AG20443 (cell line): ENCODE measurements at regions not wholly inside any gene's neighbourhood (a gene's known extent, or its start where the extent isn't known, plus 50 kb on each side); places are given as distances from the start of the nearest gene placed in this dataset.

Experiments used
- DNase-seq: peaks from one replicate; pipeline ENCODE4 v3.0.0; 2012; ENCODE audit warnings: low spot score, mixed read lengths

DNA sequence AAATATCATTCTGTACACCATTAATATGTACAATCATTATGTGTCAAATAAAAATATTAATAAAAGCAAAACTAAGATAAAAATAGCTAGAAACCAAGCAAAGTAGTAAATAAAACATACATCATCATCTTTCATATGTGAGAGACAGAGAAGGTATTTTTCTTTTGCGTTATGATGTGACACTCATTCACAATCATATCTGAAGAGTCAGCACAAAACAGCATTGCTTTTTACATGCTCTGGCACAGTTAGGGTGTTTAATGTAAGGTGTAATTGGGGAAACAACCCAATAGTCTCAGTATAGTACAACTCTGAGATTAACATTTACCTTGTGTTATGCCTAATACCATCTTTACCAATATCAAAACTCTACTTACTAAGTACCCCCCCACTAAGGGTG is 376.6 kb downstream of the TMA16 start:
- DNase-seq: no peak

DNA sequence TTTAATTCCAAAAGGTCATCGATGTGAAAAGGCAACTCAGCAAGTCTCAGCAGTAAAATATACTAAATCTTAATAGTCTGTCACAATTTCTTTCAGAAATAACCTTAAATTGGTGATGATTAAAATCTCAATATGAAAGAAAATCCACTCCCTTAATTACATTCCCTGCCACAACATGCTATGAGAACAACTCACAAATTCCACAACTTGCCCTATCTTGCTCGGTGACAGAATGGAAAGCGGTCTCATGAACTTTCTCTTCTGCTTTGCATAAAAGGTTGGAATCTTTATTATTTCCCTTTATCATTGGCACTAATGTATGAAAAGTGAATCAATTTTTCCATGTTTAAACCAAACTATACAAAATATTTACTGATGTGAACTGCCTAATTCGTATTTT is 380.8 kb downstream of the TMA16 start:
- DNase-seq: no peak

DNA sequence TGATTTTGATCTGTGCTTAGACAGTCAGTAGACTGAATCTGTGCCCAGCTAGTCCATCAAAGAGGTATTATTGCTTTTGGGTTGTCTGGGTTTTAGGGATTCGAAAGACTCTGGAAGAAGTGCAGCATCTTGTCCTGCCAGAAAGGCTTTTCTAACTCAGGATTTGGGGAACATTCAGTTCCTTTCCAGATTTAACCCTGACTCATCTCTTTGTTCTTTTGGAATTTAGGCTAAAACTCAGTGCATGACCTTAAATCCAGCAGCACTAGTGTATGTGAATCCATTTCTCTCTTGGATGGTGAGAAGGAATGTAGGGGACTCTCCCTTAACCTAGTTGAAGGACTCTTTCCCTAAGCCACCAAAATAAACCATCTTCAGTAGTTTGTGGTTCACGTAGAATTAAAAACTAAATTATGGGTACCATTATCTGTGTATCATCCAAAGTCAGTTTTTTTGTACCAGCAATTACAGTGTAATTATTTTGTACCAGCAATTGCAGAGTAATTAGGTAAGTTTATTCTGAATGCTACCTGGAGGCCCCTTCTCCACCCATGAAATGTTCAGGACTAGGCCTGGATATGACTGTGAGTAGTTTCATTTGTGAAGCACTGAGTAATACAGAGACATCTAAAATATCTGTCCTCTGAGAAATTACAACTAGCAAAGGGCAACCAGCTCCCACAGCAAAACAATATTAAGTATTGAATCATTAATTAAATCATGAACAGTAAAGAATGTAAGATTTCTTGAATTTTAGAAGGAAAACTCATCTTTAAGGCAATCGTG is 384.0 kb downstream of the TMA16 start:
- no peak for DNase-seq

GRCh38 chr4:163892417-163892816 is 397.9 kb downstream of the TMA16 start:
- DNase-seq: no peak

DNA sequence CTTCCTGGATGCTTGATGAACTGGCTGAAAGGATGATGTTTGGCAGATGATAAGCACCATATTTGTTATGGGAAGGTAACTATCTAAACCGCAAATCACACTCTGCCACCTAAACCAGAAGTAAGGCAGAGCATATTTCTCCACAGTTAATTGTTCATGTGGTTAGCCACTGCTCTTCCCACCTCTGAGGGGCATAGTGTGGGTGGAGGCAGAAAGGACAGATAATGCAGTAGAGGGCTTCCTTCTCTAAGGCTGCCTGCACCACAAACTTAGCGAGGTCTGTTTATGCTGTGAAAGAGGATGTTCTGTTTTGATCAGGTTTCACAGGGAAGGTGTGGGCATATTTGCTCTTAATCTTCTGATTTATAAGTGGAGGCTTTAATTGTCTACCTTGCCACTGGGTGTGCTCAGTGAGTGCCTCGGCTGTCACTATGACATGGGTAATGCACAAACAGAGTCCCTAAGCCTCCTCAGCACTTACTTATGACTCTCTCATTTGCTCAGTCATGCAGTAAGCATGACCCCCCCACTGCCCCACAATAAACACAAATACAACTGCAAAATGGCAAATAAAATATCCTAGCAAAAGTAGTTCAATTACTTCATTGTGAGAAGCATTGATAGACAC is 401.0 kb downstream of the TMA16 start:
- DNase-seq: no peak

GRCh38 chr4:163901319-163901718 is 406.8 kb downstream of the TMA16 start:
- DNase-seq: no peak

DNA sequence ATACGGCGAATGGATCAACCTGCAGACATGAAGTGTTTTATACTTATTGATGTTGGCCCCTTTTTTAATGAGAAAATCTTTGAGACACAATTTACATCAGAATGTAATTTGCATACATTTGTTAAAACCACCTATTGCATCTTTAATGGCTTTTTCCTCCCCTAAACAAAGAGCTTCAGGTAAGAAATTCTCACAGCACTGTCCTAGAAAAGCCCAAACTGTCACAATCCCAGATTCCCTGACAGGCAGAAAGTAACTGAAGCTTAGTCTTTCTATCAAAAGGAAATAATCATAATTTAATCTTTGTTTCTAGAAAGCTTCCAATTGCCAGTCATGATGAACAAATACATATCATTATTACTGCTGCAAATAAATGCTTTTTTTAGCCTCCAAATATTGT is 407.9 kb downstream of the TMA16 start:
- DNase-seq: no peak

- no peak for DNase-seq
Observed at GRCh38 chr4:163911891-163912290, 417.4 kb downstream of the TMA16 start.

GRCh38 chr4:163913571-163913970 is 419.1 kb downstream of the TMA16 start:
- no peak for DNase-seq

DNA sequence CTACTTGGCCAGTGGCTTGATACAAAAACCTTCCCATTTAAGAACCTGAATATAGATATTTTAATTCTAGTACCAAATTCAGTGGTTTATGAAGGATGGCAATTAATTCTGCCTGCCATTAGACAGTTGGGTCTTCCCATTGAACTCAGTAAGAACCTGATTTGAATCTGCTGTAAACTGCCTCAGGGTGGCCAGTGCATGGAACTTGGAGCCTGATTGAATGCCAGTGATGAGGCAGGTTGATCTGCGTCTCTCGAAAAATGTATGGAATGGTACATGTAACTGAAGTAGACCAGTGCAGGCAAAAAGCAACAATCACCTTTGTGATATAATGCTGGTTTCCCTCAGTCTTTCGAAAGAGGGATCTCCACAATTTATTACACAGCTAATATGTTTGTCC is 421.4 kb downstream of the TMA16 start:
- DNase-seq: no peak

GRCh38 chr4:163920426-163920825 is 425.9 kb downstream of the TMA16 start:
- no peak for DNase-seq

DNA sequence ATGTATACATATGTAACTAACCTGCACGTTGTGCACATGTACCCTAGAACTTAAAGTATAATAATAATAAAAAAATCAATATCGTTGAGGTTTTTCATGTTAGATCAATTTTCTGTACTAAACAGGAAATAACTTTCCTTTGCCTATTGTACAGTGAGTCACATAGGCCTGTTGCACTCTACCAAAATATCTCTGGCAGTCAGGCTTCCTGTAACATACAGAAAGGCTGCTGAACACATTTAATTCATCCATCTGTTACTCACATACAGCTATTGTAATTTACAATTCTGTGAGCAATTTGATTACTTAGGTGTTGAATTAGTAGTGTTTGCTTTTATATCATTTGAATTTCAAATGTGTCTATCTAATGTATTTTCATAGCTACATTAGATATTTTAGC is 427.8 kb downstream of the TMA16 start:
- DNase-seq: no peak

- DNase-seq: no peak
Observed at GRCh38 chr4:163923092-163923491, 428.6 kb downstream of the TMA16 start.

GRCh38 chr4:163930086-163930485 is 435.6 kb downstream of the TMA16 start:
- no peak for DNase-seq

GRCh38 chr4:163932504-163932903 is 438.0 kb downstream of the TMA16 start:
- DNase-seq: no peak

GRCh38 chr4:163939597-163939996 is 445.1 kb downstream of the TMA16 start:
- DNase-seq: no peak

GRCh38 chr4:163941221-163941905 is 446.9 kb downstream of the TMA16 start:
- no peak for DNase-seq

- no peak for DNase-seq
Observed at GRCh38 chr4:163948920-163949455, 454.5 kb downstream of the TMA16 start.

GRCh38 chr4:163949976-163950601 is 455.6 kb downstream of the TMA16 start:
- no peak for DNase-seq

GRCh38 chr4:163955288-163955687 is 460.8 kb downstream of the TMA16 start:
- no peak for DNase-seq

DNA sequence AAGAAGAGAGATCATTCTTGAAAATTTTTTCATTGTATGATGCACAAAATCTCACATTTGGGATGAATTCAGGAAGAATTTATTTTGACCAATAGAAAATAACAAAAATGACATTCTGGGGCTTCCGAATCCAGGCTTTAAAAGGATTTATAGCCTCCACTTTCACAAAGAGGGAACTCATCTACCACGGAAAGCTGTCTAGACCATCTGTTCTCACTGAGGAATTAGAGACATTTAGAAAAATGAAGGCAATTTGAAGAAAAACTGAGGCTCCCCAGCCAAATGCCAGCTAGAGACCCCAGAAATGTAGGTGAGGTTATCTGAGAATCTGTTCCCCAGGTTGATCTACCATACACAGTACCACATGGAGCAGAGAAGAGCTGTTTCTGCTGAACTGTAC is 464.3 kb downstream of the TMA16 start:
- no peak for DNase-seq

DNA sequence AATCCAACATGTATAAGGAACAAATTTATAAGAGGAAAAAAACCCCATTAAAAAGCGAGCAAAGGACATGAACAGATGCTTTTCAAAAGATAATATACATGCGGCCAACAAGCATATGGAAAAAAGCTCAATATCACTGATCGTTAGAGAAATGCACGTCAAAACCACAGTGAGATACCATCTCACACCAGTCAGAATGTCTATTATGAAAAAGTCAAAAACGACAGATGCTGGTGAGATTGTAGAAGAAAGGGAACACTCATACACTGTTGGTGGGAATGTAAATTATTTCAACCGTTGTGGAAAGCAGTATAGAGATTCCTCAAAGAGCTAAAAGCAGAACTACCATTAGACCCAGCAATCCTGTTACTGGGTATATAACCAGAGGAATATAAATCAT is 465.4 kb downstream of the TMA16 start:
- DNase-seq: no peak

DNA sequence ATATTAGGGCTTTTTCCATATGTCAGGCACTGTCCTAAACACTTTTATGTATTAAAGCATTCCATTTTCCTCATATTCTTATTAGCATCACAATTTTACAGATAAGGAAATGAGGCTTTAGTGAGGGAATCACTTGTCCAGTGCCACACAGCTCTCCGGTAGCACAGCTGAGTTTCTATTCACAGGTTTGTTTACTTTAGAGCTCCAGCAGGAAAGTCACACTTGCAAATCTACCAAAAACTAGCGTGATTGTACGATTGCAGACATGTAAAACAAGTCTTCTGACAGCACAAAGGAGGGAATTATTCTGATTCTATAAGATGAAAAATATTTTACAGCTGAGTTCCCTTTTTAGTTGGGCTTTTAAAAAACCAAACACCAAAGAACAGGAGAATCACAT is 472.1 kb downstream of the TMA16 start:
- DNase-seq: no peak
